ENCODE measurements at regions not wholly inside any gene's neighbourhood (a gene's known extent, or its start where the extent isn't known, plus 50 kb on each side); places are given as distances from the start of the nearest gene placed in this dataset.

GRCh38 chr5:124986667-124987066 lies 240.2 kb upstream of the ZNF608 start:
- TF ChIP-seq JUND (IDR thresholded peaks at IDR 0.05) (no peak), CTCF (IDR thresholded peaks at IDR 0.05; ENCODE audit: low read depth, low read length, missing input control) (no peak), RXRA (IDR thresholded peaks at IDR 0.05) (no peak), RAD21 (IDR thresholded peaks at IDR 0.05) (no peak), ATF3 (IDR thresholded peaks at IDR 0.05) (no peak), TAF1 (conservative IDR thresholded peaks at IDR 0.05) (no peak), YY1 (IDR thresholded peaks at IDR 0.05) (no peak), FOXA1 (IDR thresholded peaks at IDR 0.05) (no peak), NR2F2 (IDR thresholded peaks at IDR 0.05) (no peak), REST (IDR thresholded peaks at IDR 0.05) (no peak), SP1 (IDR thresholded peaks at IDR 0.05) (no peak)

Measured in liver (tissue), 3 donors.